CD4-positive, alpha-beta memory T cell (primary cell): ENCODE measurements at regions not wholly inside any gene's neighbourhood (a gene's known extent, or its start where the extent isn't known, plus 50 kb on each side); places are given as distances from the start of the nearest gene placed in this dataset.

Experiments
- CTCF ChIA-PET: fragments of 350-600 bp; sonication (Branson Sonifier 250); formaldehyde crosslinking; loops from one replicate; lab custom pipeline; 2021; ENCODE audit warnings: inconsistent platforms; ENCODE audit not compliant: partially characterized antibody; lab: Charles Lee
- POLR2A ChIA-PET: fragments of 350-600 bp; sonication (Branson Sonifier 250); formaldehyde crosslinking; loops from one replicate; lab custom pipeline; 2021; ENCODE audit not compliant: partially characterized antibody; lab: Charles Lee
- DNase-seq, 5 donors: peaks; one replicate each; pipeline versions ENCODE4 v3.0.0 to v3.0.0-alpha.2; 2020 to 2022; ENCODE audit warnings: mixed read lengths in 1 of 5
- H3K27ac ChIP-seq: one replicate; pipeline ENCODE4 v1.7.0; 2013; ENCODE audit warnings: low read depth, low read length
- H3K27me3 ChIP-seq: 2 replicates; pipeline ENCODE4 v1.7.0; 2013; ENCODE audit warnings: mild to moderate bottlenecking, low read length, moderate library complexity; ENCODE audit not compliant: insufficient read depth
- H3K36me3 ChIP-seq: 2 replicates; pipeline ENCODE4 v1.7.0; 2013; ENCODE audit warnings: mild to moderate bottlenecking, low read length, moderate library complexity; ENCODE audit not compliant: insufficient read depth
- H3K4me1 ChIP-seq: 2 replicates; pipeline ENCODE4 v1.7.0; 2013; ENCODE audit warnings: mild to moderate bottlenecking, low read length, moderate library complexity; ENCODE audit not compliant: insufficient read depth
- H3K4me3 ChIP-seq, 2 donors: one replicate each; pipeline ENCODE4 v1.7.0; 2013; ENCODE audit warnings: low read length in 2 of 2, mild to moderate bottlenecking in 1 of 2
- H3K9me3 ChIP-seq, 2 donors: one replicate each; pipeline ENCODE4 v1.7.0; 2013; ENCODE audit warnings: low read length in 2 of 2, control low read depth in 1 of 2; ENCODE audit not compliant: control insufficient read depth in 1 of 2
- H3K27ac Mint-ChIP-seq, 7 donors: one replicate each; pipeline ENCODE4 v1.8.0; 2020 to 2021; ENCODE audit warnings: mixed read lengths in 7 of 7, mild to moderate bottlenecking in 6 of 7, inconsistent platforms in 3 of 7, moderate library complexity in 3 of 7
- H3K27me3 Mint-ChIP-seq, 2 donors: one replicate each; pipeline ENCODE4 v1.8.0; 2020 to 2021; ENCODE audit warnings: mixed read lengths in 2 of 2
- H3K36me3 Mint-ChIP-seq, 2 donors: one replicate each; pipeline ENCODE4 v1.8.0; 2020 to 2021; ENCODE audit warnings: mixed read lengths in 2 of 2, inconsistent platforms in 1 of 2, mild to moderate bottlenecking in 1 of 2
- H3K4me1 Mint-ChIP-seq, 4 donors: one replicate each; pipeline ENCODE4 v1.8.0; 2020 to 2021; ENCODE audit warnings: mixed read lengths in 4 of 4, mild to moderate bottlenecking in 1 of 4
- H3K4me3 Mint-ChIP-seq, 8 donors: one replicate each; pipeline ENCODE4 v1.8.0; 2020 to 2021; ENCODE audit warnings: mixed read lengths in 8 of 8, mild to moderate bottlenecking in 7 of 8, moderate library complexity in 6 of 8, inconsistent platforms in 3 of 8
- H3K9me3 Mint-ChIP-seq, 8 donors: one replicate each; pipeline ENCODE4 v1.8.0; 2020 to 2021; ENCODE audit warnings: mixed read lengths in 8 of 8, mild to moderate bottlenecking in 5 of 8, inconsistent platforms in 3 of 8, moderate library complexity in 1 of 8
- intact Hi-C: fragments of 100-400 bp; cut with micrococcal nuclease; formaldehyde crosslinking; loops from one replicate; pipeline ENCODE4 v1.15.1; 2023

- no peaks in the 10 kb centered on the region for H3K36me3 ChIP-seq
- no peaks in the 10 kb centered on the region for H3K27me3 Mint-ChIP-seq
- H3K4me3 ChIP-seq, result no peak overlapping the region
- H3K4me1 Mint-ChIP-seq, result peaks cover 0 to 2% (median 1%) of the 10 kb centered on the region in 4 donors
- no peak overlapping the region for H3K27ac ChIP-seq
- H3K9me3 ChIP-seq, result no peaks in the 10 kb centered on the region
- DNase-seq, result no peak
- peaks cover 0 to 7% (median 2%) of the 10 kb centered on the region in 8 donors for H3K9me3 Mint-ChIP-seq
- POLR2A ChIA-PET, result no interaction called here
- no peak overlapping the region for H3K4me3 Mint-ChIP-seq
- no peaks in the 10 kb centered on the region for H3K4me1 ChIP-seq
- H3K27me3 ChIP-seq, result no peaks in the 10 kb centered on the region
- CTCF ChIA-PET, result no interaction called here
- intact Hi-C loops, result no loop called here
- H3K36me3 Mint-ChIP-seq, result peaks cover 6 to 30% of the 10 kb centered on the region in 2 donors
- no peak overlapping the region for H3K27ac Mint-ChIP-seq
Measured at GRCh38 chrX:1720836-1721235, 106.0 kb downstream of the ASMT start.

- no peaks in the 10 kb centered on the region for H3K27me3 ChIP-seq
- Mint-ChIP-seq H3K4me3 (no peak overlapping the region), H3K4me1 (no peaks in the 10 kb centered on the region), H3K9me3 (peaks cover 0 to 12% (median 3%) of the 10 kb centered on the region in 8 donors), H3K27me3 (no peaks in the 10 kb centered on the region), H3K36me3 (peaks cover 16 to 36% of the 10 kb centered on the region in 2 donors), H3K27ac (no peak overlapping the region)
- intact Hi-C loops, result no loop called here
- no peaks in the 10 kb centered on the region for H3K4me1 ChIP-seq
- no peaks in the 10 kb centered on the region for H3K36me3 ChIP-seq
- no peak overlapping the region for H3K27ac ChIP-seq
- DNase-seq, result no peak
- no peaks in the 10 kb centered on the region for H3K9me3 ChIP-seq
- H3K4me3 ChIP-seq, result no peak overlapping the region
- POLR2A ChIA-PET, result no interaction called here
- CTCF ChIA-PET, result no interaction called here
Measured at GRCh38 chrX:1725472-1725871, 110.6 kb downstream of the ASMT start.

GRCh38 chrX:1727531-1728027 lies 112.7 kb downstream of the ASMT start:
- DNase-seq, result no peak
- Mint-ChIP-seq H3K4me3 (no peak overlapping the region), H3K27me3 (no peaks in the 10 kb centered on the region), H3K36me3 (peaks cover 15 to 26% of the 10 kb centered on the region in 2 donors), H3K27ac (no peak overlapping the region), H3K9me3 (peaks cover 0 to 8% (median 3%) of the 10 kb centered on the region in 8 donors), H3K4me1 (no peaks in the 10 kb centered on the region)
- Histone ChIP-seq H3K27me3 (no peaks in the 10 kb centered on the region), H3K9me3 (no peaks in the 10 kb centered on the region), H3K4me3 (no peak overlapping the region), H3K27ac (no peak overlapping the region), H3K4me1 (no peaks in the 10 kb centered on the region), H3K36me3 (no peaks in the 10 kb centered on the region)
- intact Hi-C loops, result no loop called here
- CTCF ChIA-PET, result no interaction called here
- POLR2A ChIA-PET, result no interaction called here

- Mint-ChIP-seq H3K4me1 (no peaks in the 10 kb centered on the region), H3K4me3 (no peak overlapping the region), H3K36me3 (peaks cover 6 to 33% of the 10 kb centered on the region in 2 donors), H3K9me3 (peaks cover 0 to 2% (median 0%) of the 10 kb centered on the region in 8 donors), H3K27me3 (no peaks in the 10 kb centered on the region), H3K27ac (no peak overlapping the region)
- intact Hi-C loops, result no loop called here
- Histone ChIP-seq H3K4me3 (no peak overlapping the region), H3K9me3 (no peaks in the 10 kb centered on the region), H3K36me3 (no peaks in the 10 kb centered on the region), H3K27me3 (no peaks in the 10 kb centered on the region), H3K27ac (no peak overlapping the region), H3K4me1 (no peaks in the 10 kb centered on the region)
- ChIA-PET POLR2A (no interaction called here), CTCF (no interaction called here)
- no peak for DNase-seq
Measured at GRCh38 chrX:1734806-1735205, 119.9 kb downstream of the ASMT start.

GRCh38 chrX:1741816-1742394 lies 127.0 kb downstream of the ASMT start:
- no peaks in the 10 kb centered on the region for H3K4me1 Mint-ChIP-seq

GRCh38 chrX:1743105-1743504 lies 128.2 kb downstream of the ASMT start:
- no peaks in the 10 kb centered on the region for H3K27me3 Mint-ChIP-seq
- Histone ChIP-seq H3K4me3 (no peak overlapping the region), H3K27ac (no peak overlapping the region), H3K36me3 (no peaks in the 10 kb centered on the region), H3K4me1 (no peaks in the 10 kb centered on the region), H3K9me3 (no peaks in the 10 kb centered on the region), H3K27me3 (no peaks in the 10 kb centered on the region)
- no peak overlapping the region for H3K27ac Mint-ChIP-seq
- H3K4me3 Mint-ChIP-seq, result no peak overlapping the region
- intact Hi-C loops, result no loop called here
- H3K9me3 Mint-ChIP-seq, result peaks cover 4 to 43% (median 20%) of the 10 kb centered on the region in 8 donors
- ChIA-PET POLR2A (no interaction called here), CTCF (no interaction called here)
- peaks cover 54 to 83% of the 10 kb centered on the region in 2 donors for H3K36me3 Mint-ChIP-seq
- no peak for DNase-seq
- no peaks in the 10 kb centered on the region for H3K4me1 Mint-ChIP-seq

More at GRCh38 chrX:1741816-1742394, 127.0 kb downstream of the ASMT start:
- no peaks in the 10 kb centered on the region for H3K36me3 ChIP-seq
- H3K4me3 Mint-ChIP-seq, result no peak overlapping the region
- intact Hi-C loops, result no loop called here
- ChIA-PET POLR2A (no interaction called here), CTCF (no interaction called here)
- peaks cover 4 to 36% (median 14%) of the 10 kb centered on the region in 8 donors for H3K9me3 Mint-ChIP-seq
- no peaks in the 10 kb centered on the region for H3K27me3 ChIP-seq
- no peaks in the 10 kb centered on the region for H3K4me1 ChIP-seq
- no peak overlapping the region for H3K4me3 ChIP-seq
- no peaks in the 10 kb centered on the region for H3K9me3 ChIP-seq
- no peak for DNase-seq
- no peaks in the 10 kb centered on the region for H3K27me3 Mint-ChIP-seq
- no peak overlapping the region for H3K27ac Mint-ChIP-seq
- peaks cover 50 to 81% of the 10 kb centered on the region in 2 donors for H3K36me3 Mint-ChIP-seq
- H3K27ac ChIP-seq, result no peak overlapping the region

GRCh38 chrX:1743663-1744062 lies 128.8 kb downstream of the ASMT start:
- ChIA-PET CTCF (no interaction called here), POLR2A (no interaction called here)

More at GRCh38 chrX:1743663-1744062, 128.8 kb downstream of the ASMT start:
- Mint-ChIP-seq H3K9me3 (peaks cover 4 to 49% (median 24%) of the 10 kb centered on the region in 8 donors), H3K27me3 (no peaks in the 10 kb centered on the region), H3K4me1 (no peaks in the 10 kb centered on the region), H3K27ac (peak overlapping the region in 1 of 7 donors; percentile 19), H3K4me3 (no peak overlapping the region), H3K36me3 (peaks cover 59 to 83% of the 10 kb centered on the region in 2 donors)
- H3K27ac ChIP-seq, result no peak overlapping the region
- H3K9me3 ChIP-seq, result no peaks in the 10 kb centered on the region
- no peaks in the 10 kb centered on the region for H3K36me3 ChIP-seq
- H3K4me1 ChIP-seq, result no peaks in the 10 kb centered on the region
- no peak for DNase-seq
- intact Hi-C loops, result no loop called here
- H3K4me3 ChIP-seq, result no peak overlapping the region
- H3K27me3 ChIP-seq, result no peaks in the 10 kb centered on the region
